H1 (cell line): ENCODE measurements at regions not wholly inside any gene's neighbourhood (a gene's known extent, or its start where the extent isn't known, plus 50 kb on each side); places are given as distances from the start of the nearest gene placed in this dataset.

Source experiments
- CTCF ChIA-PET: fragments of 300-600 bp; sonication (Branson Sonifier 250); formaldehyde crosslinking; loops from one replicate; lab custom pipeline; 2021; ENCODE audit not compliant: partially characterized antibody; lab: Charles Lee
- POLR2A ChIA-PET: fragments of 300-600 bp; sonication (Branson Sonifier 250); formaldehyde crosslinking; loops from one replicate; lab custom pipeline; 2021; ENCODE audit warnings: inconsistent platforms; ENCODE audit not compliant: partially characterized antibody; lab: Charles Lee
- DNase-seq, 2 experiments: peaks; one replicate each; pipeline versions ENCODE4 v3.0.0 to v3.0.0-alpha.2; 2010 to 2022; ENCODE audit warnings: low spot score in 2 of 2, low read depth in 1 of 2, mixed read lengths in 1 of 2
- FAIRE-seq: peaks from 2 replicates; lab custom pipeline; 2011; peaks lifted over from hg19 to GRCh38; lab: Jason Lieb, UNC
- H2AFZ ChIP-seq: 2 replicates; pipeline ENCODE4 v1.8.1; 2012; ENCODE audit warnings: low read length, inconsistent platforms
- H2AK5ac ChIP-seq: 2 replicates; pipeline ENCODE4 v1.6.1; 2013; ENCODE audit warnings: low read depth, low read length
- H2BK120ac ChIP-seq: replicated peaks from 2 replicates; pipeline ENCODE3; 2013; ENCODE audit warnings: low read depth, low read length, inconsistent platforms
- H2BK12ac ChIP-seq: 2 replicates; pipeline ENCODE4 v1.6.1; 2013; ENCODE audit warnings: low read depth, low read length
- H2BK15ac ChIP-seq: 2 replicates; pipeline ENCODE4 v1.6.1; 2013; ENCODE audit warnings: low read length
- H2BK20ac ChIP-seq: 2 replicates; pipeline ENCODE4 v1.6.1; 2013; ENCODE audit warnings: low read length
- H2BK5ac ChIP-seq: 2 replicates; pipeline ENCODE4 v1.6.1; 2013; ENCODE audit warnings: low read depth, low read length
- H3K14ac ChIP-seq: 2 replicates; pipeline ENCODE4 v1.6.1; 2013; ENCODE audit warnings: inconsistent platforms; ENCODE audit not compliant: insufficient read length
- H3K18ac ChIP-seq: 2 replicates; pipeline ENCODE4 v1.6.1; 2013; ENCODE audit warnings: low read length; ENCODE audit errors: extremely low read depth
- H3K23ac ChIP-seq: 2 replicates; pipeline ENCODE4 v1.6.1; 2013; ENCODE audit warnings: inconsistent platforms; ENCODE audit not compliant: insufficient read length
- H3K23me2 ChIP-seq: 2 replicates; pipeline ENCODE4 v1.6.1; 2013; ENCODE audit warnings: low read depth, low read length
- H3K27ac ChIP-seq: 2 replicates; pipeline ENCODE4 v1.6.1; 2011; ENCODE audit warnings: low read depth, low read length, inconsistent platforms
- H3K27me3 ChIP-seq, 4 experiments: replicated peaks in 1 of 4; 1 replicate in 1 of 4; 2 replicates in 3 of 4; pipeline versions ENCODE4 v1.6.1 to v1.8.1; 2011 to 2013; ENCODE audit warnings: low read length in 3 of 4, mild to moderate bottlenecking in 3 of 4, inconsistent platforms in 2 of 4, mixed read lengths in 2 of 4, moderate library complexity in 1 of 4; ENCODE audit not compliant: control insufficient read depth in 3 of 4, insufficient read depth in 3 of 4; ENCODE audit errors: extremely low read depth in 1 of 4
- H3K36me3 ChIP-seq, 4 experiments: 2 replicates each; pipeline versions ENCODE4 v1.6.1 to v1.8.1; 2011 to 2013; ENCODE audit warnings: mild to moderate bottlenecking in 4 of 4, low read length in 3 of 4, moderate library complexity in 2 of 4, control low read depth in 1 of 4, inconsistent platforms in 1 of 4; ENCODE audit not compliant: insufficient read depth in 4 of 4, control insufficient read depth in 2 of 4
- H3K4ac ChIP-seq: replicated peaks from 2 replicates; pipeline ENCODE3; 2013; ENCODE audit warnings: low read length, low read depth, mixed read lengths, inconsistent platforms; ENCODE audit not compliant: insufficient read length
- H3K4me1 ChIP-seq, 4 experiments: replicated peaks in 1 of 4; 1 replicate in 1 of 4; 2 replicates in 3 of 4; pipeline versions ENCODE4 v1.6.1 to v1.8.1; 2011 to 2013; ENCODE audit warnings: low read length in 3 of 4, inconsistent platforms in 2 of 4, mixed read lengths in 1 of 4; ENCODE audit not compliant: insufficient read depth in 4 of 4, control insufficient read depth in 3 of 4
- H3K4me2 ChIP-seq, 2 experiments: 2 replicates each; pipeline versions ENCODE4 v1.6.1 to v1.8.1; 2011 to 2013; ENCODE audit warnings: low read depth in 2 of 2, low read length in 2 of 2, control low read depth in 1 of 2, inconsistent platforms in 1 of 2, mild to moderate bottlenecking in 1 of 2; ENCODE audit not compliant: insufficient read depth in 1 of 2
- H3K4me3 ChIP-seq, 4 experiments: fragments of 200-600, 300-600 bp in 1 of 4; sonication (generic), shearing (Covaris generic), sonication (Bioruptor Twin) in 1 of 4; 2 replicates each; pipeline versions ENCODE4 v1.5.1 to v1.8.1; 2011 to 2016; ENCODE audit warnings: low read length in 4 of 4, low read depth in 3 of 4, control low read depth in 2 of 4, inconsistent platforms in 2 of 4, mild to moderate bottlenecking in 2 of 4, mixed read lengths in 1 of 4, moderate library complexity in 1 of 4; ENCODE audit not compliant: insufficient read depth in 2 of 4; ENCODE audit errors: extremely low read depth in 1 of 4
- H3K56ac ChIP-seq: replicated peaks from 2 replicates; pipeline ENCODE3; 2013; ENCODE audit warnings: low read depth, mild to moderate bottlenecking, mixed read lengths, low read length, inconsistent platforms; ENCODE audit not compliant: insufficient read length
- H3K79me1 ChIP-seq: 2 replicates; pipeline ENCODE4 v1.6.1; 2013; ENCODE audit warnings: low read depth, low read length, control low read depth
- H3K79me2 ChIP-seq, 2 experiments: 2 replicates each; pipeline versions ENCODE4 v1.6.1 to v1.8.1; 2012 to 2013; ENCODE audit warnings: low read length in 2 of 2, mild to moderate bottlenecking in 2 of 2, inconsistent platforms in 1 of 2; ENCODE audit not compliant: insufficient read depth in 2 of 2, control insufficient read depth in 1 of 2
- H3K9ac ChIP-seq, 4 experiments: replicated peaks in 1 of 4; 1 replicate in 1 of 4; 2 replicates in 3 of 4; pipeline versions ENCODE4 v1.6.1 to v1.8.1; 2011 to 2013; ENCODE audit warnings: low read depth in 3 of 4, low read length in 3 of 4, control low read depth in 2 of 4, mild to moderate bottlenecking in 2 of 4, moderate library complexity in 2 of 4, inconsistent platforms in 1 of 4; ENCODE audit errors: extremely low read depth in 1 of 4
- H3K9me3 ChIP-seq, 2 experiments: 2 replicates each; pipeline versions ENCODE4 v1.6.1 to v1.8.1; 2012 to 2013; ENCODE audit warnings: mild to moderate bottlenecking in 2 of 2, moderate library complexity in 2 of 2, control low read depth in 1 of 2, inconsistent platforms in 1 of 2, low read depth in 1 of 2, low read length in 1 of 2, mixed read lengths in 1 of 2; ENCODE audit not compliant: insufficient read depth in 2 of 2
- H4K20me1 ChIP-seq, 2 experiments: replicated peaks in 1 of 2; 2 replicates each; pipeline versions ENCODE3 to v1.8.1; 2011 to 2013; ENCODE audit warnings: inconsistent platforms in 2 of 2, low read length in 2 of 2, mild to moderate bottlenecking in 1 of 2; ENCODE audit not compliant: insufficient read depth in 2 of 2, control insufficient read depth in 1 of 2
- H4K5ac ChIP-seq: 2 replicates; pipeline ENCODE4 v1.6.1; 2013; ENCODE audit warnings: low read length, low read depth, mixed read lengths, inconsistent platforms; ENCODE audit not compliant: insufficient read length
- H4K8ac ChIP-seq: 2 replicates; pipeline ENCODE4 v1.8.0; 2013; ENCODE audit warnings: mild to moderate bottlenecking, moderate library complexity, low read length, inconsistent platforms; ENCODE audit not compliant: insufficient read depth; ENCODE audit errors: extremely low read depth
- H4K91ac ChIP-seq: replicated peaks from 2 replicates; pipeline ENCODE3; 2013; ENCODE audit warnings: low read length, mixed read lengths, inconsistent platforms; ENCODE audit not compliant: insufficient read length
- CBX8 ChIP-seq: fragments of 300-800, 300-1000 bp; sonication (generic); IDR thresholded peaks from 2 replicates; pipeline ENCODE4 v1.7.1; 2016; ENCODE audit warnings: low read depth, low read length, borderline replicate concordance
- CHD1 ChIP-seq: IDR thresholded peaks from 2 replicates; pipeline ENCODE4 v1.6.1; 2012; ENCODE audit warnings: low read depth, low read length, improper control_type of control experiment
- EGR1 ChIP-seq: IDR thresholded peaks from 2 replicates; pipeline ENCODE4 v1.6.1; 2011; ENCODE audit warnings: low read depth, low read length, borderline replicate concordance
- HDAC2 ChIP-seq, 2 experiments: fragments of 300-600 bp in 1 of 2; sonication (generic) in 1 of 2; IDR thresholded peaks; 2 replicates each; pipeline ENCODE4 v1.6.1; 2011 to 2012; ENCODE audit warnings: low read depth in 2 of 2, low read length in 2 of 2, mild to moderate bottlenecking in 2 of 2, moderate library complexity in 2 of 2, borderline replicate concordance in 1 of 2, inconsistent platforms in 1 of 2
- RXRA ChIP-seq: IDR thresholded peaks from 2 replicates; pipeline ENCODE4 v1.6.1; 2011; ENCODE audit warnings: low read depth, mild to moderate bottlenecking, low read length, moderate library complexity; ENCODE audit not compliant: insufficient read depth
- SIRT6 ChIP-seq: IDR thresholded peaks from one replicate; pipeline ENCODE4 v1.7.1; 2012; ENCODE audit warnings: low read length, inconsistent platforms
- SUZ12 ChIP-seq: fragments of 200-600 bp; sonication (generic); IDR thresholded peaks from 2 replicates; pipeline ENCODE4 v1.6.1; 2012; ENCODE audit warnings: mild to moderate bottlenecking, inconsistent platforms, low read length, moderate library complexity, mixed read lengths
- WGBS, 2 experiments: shearing (Covaris generic) in 1 of 2; methylation state at CpG; one replicate each; pipeline versions ENCODE4 v1.1.6 to v1.1.7; 2013 to 2015; ENCODE audit warnings: low lambda C conversion rate in 2 of 2, mixed read lengths in 2 of 2, inconsistent platforms in 1 of 2, low coverage in 1 of 2, missing lambda C conversion rate in 1 of 2; ENCODE audit not compliant: insufficient replicate concordance in 2 of 2, insufficient coverage in 1 of 2, insufficient read length in 1 of 2; ENCODE audit errors: extremely low coverage in 1 of 2, missing lambda C conversion rate in 1 of 2; 5-methylcytosine and 5-hydroxymethylcytosine counted together
- TF ChIP-seq, protein P1 (sequence below): IDR thresholded peaks from 2 replicates; pipeline ENCODE4 v1.6.1; 2011; ENCODE audit warnings: low read length, improper control_type of control experiment

DNA sequence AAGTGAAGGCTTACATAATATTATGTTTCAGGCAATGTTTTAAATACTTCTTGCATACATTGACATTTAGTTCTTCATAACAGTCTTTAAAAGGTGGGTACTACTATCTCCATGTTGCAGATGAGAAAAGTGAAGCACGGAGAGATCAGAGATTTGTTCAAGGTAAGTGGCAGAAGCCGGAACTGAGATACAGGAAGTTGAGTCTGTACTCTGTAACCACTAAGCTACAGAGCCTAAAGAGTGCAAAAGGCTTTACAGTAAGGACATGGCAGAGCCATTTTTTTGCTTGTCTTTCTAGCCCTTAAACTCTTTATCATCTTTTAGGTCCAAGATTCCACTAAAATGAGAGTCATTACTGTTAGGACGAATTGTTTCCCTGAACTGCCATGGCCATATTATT, 186.5 kb upstream of the PEX5L start:
- H2BK12ac ChIP-seq: no peak overlapping the region
- ChIA-PET CTCF (interaction anchor here (0.7 to 1.1 kb wide), 2 partner anchors 124 to 351 kb away, joined by 3 read pairs; no protein-coding TSS in a partner anchor), POLR2A (no interaction called here)
- no peak overlapping the region for H4K5ac ChIP-seq
- 97% methylated on average over 3 of the region's 3 CpGs; no CpG with 5 or more reads in 1 of the 2 experiments for WGBS, 2 experiments
- FAIRE-seq (no peak), DNase-seq (no peak)
- no peak overlapping the region for H3K4me3 ChIP-seq
- peaks cover 9 to 14% of the 10 kb centered on the region in 2 experiments for H3K9me3 ChIP-seq
- TF ChIP-seq EGR1 (no peak), RXRA (no peak), CHD1 (no peak), CBX8 (no peak), SUZ12 (no peak), SIRT6 (no peak), HDAC2 (IDR thresholded peaks at IDR 0.05; ENCODE audit: borderline replicate concordance in 1 of 2, low read depth in 2 of 2, low read length in 2 of 2) (no peak)
- TF ChIP-seq, protein P1, sequence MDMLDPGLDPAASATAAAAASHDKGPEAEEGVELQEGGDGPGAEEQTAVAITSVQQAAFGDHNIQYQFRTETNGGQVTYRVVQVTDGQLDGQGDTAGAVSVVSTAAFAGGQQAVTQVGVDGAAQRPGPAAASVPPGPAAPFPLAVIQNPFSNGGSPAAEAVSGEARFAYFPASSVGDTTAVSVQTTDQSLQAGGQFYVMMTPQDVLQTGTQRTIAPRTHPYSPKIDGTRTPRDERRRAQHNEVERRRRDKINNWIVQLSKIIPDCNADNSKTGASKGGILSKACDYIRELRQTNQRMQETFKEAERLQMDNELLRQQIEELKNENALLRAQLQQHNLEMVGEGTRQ: no peak
- no peak overlapping the region for H2BK15ac ChIP-seq
- no peaks in the 10 kb centered on the region for H3K79me2 ChIP-seq
- H2AK5ac ChIP-seq: no peak overlapping the region
- no peaks in the 10 kb centered on the region for H3K27me3 ChIP-seq
- H3K56ac ChIP-seq: no peak overlapping the region
- H3K23ac ChIP-seq: no peak overlapping the region
- H2AFZ ChIP-seq: no peak overlapping the region
- H3K4me1 ChIP-seq: no peaks in the 10 kb centered on the region
- no peak overlapping the region for H2BK120ac ChIP-seq
- H2BK20ac ChIP-seq: no peak overlapping the region
- H3K4ac ChIP-seq: no peak overlapping the region
- no peak overlapping the region for H3K14ac ChIP-seq
- H4K20me1 ChIP-seq: no peaks in the 10 kb centered on the region
- H3K27ac ChIP-seq: no peak overlapping the region
- H3K9ac ChIP-seq: no peak overlapping the region
- H3K18ac ChIP-seq: no peak overlapping the region
- no peak overlapping the region for H4K91ac ChIP-seq
- no peaks in the 10 kb centered on the region for H3K23me2 ChIP-seq
- no peaks in the 10 kb centered on the region for H3K79me1 ChIP-seq
- no peak overlapping the region for H2BK5ac ChIP-seq
- H4K8ac ChIP-seq: no peak overlapping the region
- no peak overlapping the region for H3K4me2 ChIP-seq
- H3K36me3 ChIP-seq: peaks cover 0 to 3% (median 0%) of the 10 kb centered on the region in 4 experiments; a peak in 1 of 8 replicates
